C4-2B (cell line): ENCODE measurements at regions not wholly inside any gene's neighbourhood (a gene's known extent, or its start where the extent isn't known, plus 50 kb on each side); places are given as distances from the start of the nearest gene placed in this dataset.

Experiments used
- ZFX ChIP-seq: fragments of 450-650 bp; IDR thresholded peaks from 2 replicates; pipeline ENCODE4 v1.6.1; 2017
- TF ChIP-seq, protein P1 (sequence below): fragments of 450-650 bp; conservative IDR thresholded peaks from 2 replicates; pipeline ENCODE4 v1.5.1; 2017; ENCODE audit warnings: mild to moderate bottlenecking

DNA sequence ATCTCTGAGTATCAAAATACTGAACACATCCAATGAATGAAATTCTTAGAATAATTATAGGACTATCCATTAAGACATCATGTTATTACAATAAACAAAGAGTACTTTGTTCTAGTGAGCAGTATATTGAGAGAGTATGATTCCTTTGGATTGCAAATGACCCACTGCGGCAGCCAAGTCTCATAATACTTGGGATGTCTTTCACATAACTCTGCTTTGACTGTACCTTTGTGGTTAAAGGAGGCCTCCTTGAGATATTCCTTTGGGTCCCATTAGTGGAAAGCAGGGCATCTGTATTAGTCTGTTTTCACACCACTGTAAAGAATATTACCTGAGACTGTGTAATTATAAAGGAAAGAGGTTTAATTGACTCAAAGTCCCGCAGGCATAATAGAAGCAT is 593.8 kb downstream of the TRHDE start:
- TF ChIP-seq, protein P1, sequence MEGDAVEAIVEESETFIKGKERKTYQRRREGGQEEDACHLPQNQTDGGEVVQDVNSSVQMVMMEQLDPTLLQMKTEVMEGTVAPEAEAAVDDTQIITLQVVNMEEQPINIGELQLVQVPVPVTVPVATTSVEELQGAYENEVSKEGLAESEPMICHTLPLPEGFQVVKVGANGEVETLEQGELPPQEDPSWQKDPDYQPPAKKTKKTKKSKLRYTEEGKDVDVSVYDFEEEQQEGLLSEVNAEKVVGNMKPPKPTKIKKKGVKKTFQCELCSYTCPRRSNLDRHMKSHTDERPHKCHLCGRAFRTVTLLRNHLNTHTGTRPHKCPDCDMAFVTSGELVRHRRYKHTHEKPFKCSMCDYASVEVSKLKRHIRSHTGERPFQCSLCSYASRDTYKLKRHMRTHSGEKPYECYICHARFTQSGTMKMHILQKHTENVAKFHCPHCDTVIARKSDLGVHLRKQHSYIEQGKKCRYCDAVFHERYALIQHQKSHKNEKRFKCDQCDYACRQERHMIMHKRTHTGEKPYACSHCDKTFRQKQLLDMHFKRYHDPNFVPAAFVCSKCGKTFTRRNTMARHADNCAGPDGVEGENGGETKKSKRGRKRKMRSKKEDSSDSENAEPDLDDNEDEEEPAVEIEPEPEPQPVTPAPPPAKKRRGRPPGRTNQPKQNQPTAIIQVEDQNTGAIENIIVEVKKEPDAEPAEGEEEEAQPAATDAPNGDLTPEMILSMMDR, result no peak
- TF ChIP-seq ZFX, result no peak
